HG03457 (cell line): ENCODE measurements at regions not wholly inside any gene's neighbourhood (a gene's known extent, or its start where the extent isn't known, plus 50 kb on each side); places are given as distances from the start of the nearest gene placed in this dataset.
A peak's percentile ranks its signal among the peaks of the same experiment; 100 is the strongest.

Source experiments
- ATAC-seq: cut with Tn5 transposase; IDR thresholded peaks from one replicate; pipeline ENCODE4 v1.9.1; 2021; ENCODE audit warnings: moderate number of reproducible peaks; ENCODE audit not compliant: unreplicated experiment

DNA sequence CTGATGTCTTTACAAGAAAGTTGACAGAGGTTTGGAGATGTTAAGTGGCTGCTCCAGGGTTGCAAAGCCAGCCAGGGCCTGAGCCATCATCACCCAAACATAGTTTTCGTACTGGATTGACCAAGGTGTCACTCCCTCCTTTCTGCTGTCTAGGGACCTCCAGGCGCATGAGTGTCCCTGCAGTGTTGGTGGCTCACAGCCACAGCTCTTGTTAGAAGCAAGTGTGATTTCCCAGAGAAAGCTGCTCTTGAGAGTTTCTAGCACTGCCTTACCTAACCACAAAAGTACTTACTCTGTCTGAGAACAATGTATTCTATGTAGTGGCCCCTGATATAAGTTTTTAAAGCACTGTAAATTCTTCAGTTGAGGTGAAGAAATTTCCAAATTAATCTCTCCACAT lies 144.1 kb downstream of the SOX2 start:
- ATAC-seq, result no peak

DNA sequence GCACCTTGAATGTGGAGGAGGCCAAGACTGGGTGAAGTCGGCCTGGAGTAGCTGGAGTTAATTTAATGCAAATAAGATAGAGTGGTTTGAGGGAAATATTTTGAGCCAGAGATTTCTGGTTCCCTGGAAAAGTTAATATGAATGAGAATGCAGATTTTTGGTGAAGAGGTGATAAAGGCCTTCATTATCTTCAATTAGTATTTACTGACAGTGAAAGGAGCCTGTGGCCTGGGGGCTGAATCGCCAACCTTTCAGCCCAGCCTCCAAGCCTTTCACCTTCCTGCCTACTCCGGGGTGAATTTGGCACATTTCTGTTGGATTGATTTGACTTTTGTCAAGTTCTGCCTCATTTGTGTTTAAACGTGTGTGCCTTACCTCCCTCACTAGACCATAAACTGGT lies 147.8 kb downstream of the SOX2 start:
- no peak for ATAC-seq

DNA sequence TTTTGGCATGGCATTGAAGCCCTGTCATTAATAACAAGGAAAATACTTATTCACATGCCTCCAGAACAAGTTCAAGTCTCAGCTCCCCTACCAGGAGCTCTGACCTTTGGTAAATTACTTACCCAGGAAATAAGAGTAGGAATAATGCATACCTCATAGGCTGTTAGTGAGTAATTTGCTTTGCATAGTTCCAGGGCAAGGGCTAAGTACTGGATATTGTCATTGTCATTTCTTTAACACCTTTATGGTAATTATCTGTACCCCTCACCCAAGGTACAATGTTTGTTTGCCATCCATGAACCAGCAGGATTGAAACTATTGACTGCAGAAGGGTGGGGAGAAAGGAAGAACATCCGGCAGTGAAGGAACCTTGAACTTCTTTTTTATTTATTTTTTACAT lies 148.5 kb downstream of the SOX2 start:
- no peak for ATAC-seq

DNA sequence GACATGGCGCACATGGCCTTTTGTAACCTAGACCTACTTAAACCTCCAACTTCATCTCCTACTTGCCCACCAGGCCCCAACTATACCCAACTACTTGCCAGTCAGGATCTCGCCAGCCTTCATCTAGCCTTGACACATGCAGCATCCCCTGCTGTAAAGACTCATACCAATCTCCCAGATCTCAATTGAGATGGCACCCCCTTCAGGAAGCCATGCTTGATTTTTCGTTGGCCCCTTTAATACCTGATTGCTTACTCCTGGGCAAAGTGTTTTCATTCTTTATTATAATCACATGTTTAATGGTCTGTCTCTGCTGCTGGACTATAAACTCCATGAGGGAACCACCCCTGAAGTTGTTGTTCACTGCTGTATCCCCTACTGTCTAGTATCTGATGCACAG lies 150.8 kb downstream of the SOX2 start:
- no peak for ATAC-seq

DNA sequence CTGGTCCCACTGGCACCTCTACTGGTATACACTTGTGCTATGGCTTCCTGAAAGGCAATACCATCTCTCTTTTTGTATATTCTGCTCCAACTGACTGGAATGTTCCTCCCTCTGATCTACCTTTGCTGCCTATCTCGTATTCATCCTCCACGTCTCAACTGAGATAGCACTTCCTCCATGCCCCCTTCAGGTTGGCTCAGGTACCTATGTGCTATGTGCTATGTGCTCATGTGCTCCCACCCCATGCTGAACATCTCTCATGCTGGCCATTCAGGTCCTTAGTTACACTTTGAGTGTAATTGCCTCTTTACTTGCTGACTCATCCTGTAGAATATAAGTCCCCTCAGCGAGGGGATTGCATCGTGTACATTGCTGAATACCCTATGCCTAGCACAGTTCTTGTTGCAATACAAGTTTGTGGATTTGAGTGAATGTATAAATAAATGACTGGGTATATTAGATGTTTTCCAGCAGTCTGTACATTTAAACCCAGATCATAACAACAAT lies 156.9 kb downstream of the SOX2 start:
- ATAC-seq, result no peak

DNA sequence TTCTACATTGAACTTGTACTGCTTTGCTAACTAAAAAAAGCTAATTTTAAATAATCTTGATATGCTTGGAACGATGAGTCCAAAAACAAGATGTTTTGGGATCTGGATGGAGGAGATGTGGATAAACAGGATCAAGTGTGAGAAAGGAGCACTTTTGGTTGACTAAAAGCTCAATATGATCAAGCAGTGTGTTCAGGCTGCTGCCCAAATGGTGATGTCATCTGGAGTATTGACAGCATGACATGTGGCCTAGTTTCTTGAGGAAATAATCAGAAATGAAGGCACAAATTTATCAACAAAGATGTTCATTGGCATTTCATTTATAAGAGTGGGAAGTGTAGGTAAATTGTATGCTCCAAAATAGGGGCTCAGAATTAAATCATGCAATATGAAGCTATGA lies 161.2 kb downstream of the SOX2 start:
- no peak for ATAC-seq

DNA sequence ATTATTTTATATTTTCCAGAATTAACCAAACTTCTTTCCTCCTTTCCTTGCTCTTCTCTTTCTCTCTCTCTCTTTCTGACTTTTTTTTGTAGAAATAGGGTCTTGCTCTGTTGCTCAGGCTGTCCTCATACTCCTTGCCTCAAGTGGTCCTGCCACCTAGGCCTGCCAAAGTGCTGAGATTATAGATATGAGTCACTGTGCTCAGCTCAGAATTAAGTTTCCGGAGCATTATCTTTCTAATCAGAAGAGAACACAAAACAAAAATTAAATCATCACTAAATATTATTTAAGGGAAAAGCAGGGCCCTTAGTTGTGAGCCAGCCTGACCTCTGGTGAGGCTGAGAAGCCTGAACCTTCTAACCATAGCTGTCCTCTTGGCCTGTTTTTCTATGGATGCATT lies 168.2 kb downstream of the SOX2 start:
- ATAC-seq, result no peak

DNA sequence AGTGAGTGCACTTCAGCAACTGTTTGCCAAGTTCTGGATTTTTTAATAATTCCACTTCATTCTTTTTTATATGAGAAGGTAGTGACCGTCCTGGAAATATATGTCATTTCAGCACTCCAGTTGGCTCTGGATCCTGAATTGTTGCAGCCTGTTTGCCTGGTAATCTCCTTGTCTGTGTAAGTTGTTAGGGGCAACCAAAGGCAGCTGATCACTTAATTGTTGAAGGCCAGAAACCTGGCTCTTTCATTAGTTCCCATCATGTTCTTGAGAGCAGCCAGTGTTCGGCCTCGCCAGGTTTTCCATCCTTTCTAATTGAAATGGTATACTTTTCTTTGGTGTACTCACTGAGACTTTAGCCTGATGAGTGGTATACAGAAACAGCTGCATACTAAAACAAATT lies 168.6 kb downstream of the SOX2 start:
- ATAC-seq, result no peak

DNA sequence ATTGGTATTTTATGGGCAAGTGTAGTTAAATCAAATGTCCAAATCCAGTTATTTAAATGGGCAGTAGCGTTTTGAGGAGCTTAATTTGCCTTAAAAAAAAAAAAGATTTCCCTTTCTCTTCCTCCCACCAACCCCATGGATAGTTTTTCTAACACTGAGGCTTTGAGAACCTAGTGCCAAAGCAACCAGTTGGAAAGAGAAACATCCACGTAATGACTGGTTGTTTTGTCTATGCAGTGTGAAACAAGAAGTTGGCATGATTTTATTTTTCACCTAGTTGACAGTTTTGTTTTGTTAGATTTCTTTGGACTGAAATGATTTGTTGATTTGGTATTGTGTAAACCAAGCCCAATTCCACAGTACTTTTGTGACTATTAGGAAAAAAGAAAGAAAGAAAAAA lies 170.0 kb downstream of the SOX2 start:
- no peak for ATAC-seq

DNA sequence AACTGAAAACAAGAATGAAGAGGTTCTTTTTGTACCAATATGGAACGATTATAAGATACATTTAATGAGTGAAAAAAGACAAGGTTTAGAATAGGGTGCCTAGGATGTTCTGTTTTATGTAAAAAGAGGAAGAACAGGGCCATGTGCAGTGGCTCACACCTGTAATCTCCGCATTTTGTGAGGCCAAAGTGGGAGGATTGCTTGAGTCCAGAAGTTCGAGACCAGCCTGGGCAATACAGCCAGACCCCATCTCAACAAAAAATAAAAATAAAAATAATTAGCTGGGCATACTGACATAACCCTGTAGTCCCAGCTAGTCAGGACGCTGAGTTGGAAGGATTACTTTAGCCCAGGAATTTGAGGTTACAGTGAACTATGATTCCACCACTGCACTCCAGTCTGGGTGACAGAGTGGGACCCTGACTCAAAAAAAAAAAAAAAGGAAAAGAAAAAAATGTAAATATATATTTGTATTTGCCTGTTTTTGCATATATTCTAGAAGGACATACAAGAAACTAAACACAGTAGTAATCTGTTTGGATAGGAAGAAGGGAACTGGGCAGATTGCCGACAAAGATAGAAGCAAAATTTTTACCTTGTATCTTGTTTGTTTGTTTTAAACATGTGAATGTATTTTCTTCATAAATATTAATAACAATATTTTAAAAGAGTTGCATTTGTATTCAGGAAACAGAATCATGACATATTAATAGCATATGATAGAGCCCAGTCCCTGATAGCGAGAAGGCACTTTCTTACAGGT lies 174.3 kb downstream of the SOX2 start:
- ATAC-seq, result no peak

DNA sequence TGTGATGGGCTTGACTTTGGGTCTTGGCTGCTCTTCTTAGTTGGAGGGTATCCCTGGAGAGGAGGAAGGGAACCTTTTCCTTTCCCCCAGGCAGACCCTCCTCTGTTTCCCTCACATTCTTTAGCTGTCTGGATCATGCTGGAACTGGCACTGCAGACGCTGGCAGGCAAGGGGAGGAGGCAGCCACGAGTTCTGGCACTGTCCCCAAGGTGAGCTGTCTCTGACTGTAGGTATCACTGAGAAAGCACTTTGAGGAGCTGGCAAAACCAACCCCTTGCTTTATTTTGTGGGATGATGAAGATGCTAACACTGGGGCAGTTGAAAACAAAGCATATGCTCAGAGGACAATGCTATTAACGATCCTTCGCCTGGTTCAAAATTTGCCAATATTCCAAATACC lies 175.0 kb downstream of the SOX2 start:
- ATAC-seq, result no peak

DNA sequence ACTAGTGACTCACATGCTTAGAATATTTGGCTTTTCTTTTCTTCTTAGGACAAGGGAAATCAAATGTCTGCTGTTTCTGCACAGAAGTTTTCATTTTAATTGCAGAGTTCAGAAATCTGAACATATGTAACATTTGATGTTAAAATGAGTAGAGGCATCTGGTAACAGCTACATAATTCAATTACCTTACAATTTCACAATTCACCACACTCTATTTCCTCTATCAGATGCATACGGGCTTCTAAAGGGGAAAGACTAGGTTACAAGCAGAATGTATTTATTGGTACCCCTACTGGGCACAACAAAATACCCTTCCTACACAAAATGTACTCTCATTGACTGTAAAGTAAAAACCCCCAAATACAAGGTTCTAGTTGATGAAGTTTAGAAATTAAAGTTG lies 176.0 kb downstream of the SOX2 start:
- ATAC-seq, result no peak

DNA sequence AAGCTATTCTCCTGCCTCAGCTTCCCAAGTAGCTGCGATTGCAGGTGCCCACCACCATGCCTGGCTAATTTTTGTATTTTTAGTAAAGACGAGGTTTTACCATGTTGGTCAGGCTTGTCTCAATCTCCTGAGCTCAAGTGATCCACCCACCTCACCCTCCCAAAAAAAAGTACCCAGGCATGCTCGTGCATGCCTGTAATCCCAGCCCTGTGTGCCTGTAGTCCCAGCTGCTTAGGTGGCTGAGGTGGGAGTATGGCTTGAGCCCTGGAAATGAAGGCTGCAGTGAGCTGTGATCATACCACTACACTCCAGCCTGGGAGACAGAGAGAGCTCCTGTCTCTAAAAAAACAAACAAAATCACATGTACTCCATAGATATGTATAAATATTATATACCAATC lies 176.5 kb downstream of the SOX2 start:
- no peak for ATAC-seq

DNA sequence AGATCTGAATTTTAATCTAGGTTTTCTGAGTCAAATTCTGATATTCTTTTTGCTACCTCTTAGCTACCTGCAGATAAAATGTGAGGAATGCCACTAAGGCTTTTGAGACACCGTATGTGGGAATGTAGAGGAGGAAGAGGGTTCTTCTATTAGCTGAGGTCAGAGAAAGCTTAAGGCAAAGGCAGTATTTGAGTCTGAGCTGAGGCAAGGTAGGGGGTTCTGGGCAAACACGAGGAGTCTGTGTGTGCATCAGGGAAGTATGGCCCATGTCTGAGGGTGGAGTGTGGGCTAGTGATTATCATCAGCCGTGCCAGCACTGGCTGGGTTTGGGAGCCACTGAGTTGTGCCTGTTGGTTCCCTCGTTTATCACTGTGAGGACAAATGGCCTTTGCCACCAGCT lies 181.1 kb downstream of the SOX2 start:
- no peak for ATAC-seq

DNA sequence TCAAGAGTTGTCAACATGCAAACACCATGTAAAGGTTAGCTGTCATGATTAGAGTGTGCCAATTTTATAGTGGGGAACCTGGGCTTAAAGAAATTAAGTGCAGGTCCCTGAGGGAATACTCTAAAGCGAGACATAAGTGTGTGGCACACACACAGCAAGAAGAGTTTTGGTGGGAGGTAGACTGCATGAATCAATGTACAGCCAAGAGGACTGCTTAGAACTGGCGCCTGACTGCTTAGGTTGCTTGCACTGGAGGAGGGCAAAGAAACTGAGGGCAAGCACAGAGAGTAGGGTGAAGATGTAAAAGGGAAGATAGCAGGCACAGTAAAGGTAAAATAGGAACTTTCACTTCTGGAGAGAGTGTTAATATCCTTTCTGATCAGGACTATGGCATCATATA lies 184.9 kb downstream of the SOX2 start:
- no peak for ATAC-seq

DNA sequence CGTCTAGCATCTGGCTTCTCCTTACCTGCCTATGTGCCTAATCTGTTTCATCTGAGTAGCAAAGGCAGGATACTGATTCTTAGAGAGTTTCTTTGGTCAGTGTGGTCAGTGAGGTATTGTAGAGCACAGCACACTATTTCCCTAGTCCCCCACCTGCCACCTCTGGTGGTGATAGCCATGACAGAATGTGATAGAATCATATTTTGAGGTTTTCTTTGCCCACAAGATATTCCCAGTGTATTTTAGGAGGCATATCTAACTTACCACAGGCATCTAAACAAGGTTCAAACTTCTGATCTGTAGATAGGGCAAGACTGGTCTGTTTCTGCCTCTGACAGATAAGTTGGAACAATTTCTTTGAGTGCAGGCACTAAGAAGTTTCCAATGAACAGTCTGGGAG lies 188.0 kb downstream of the SOX2 start:
- no peak for ATAC-seq

DNA sequence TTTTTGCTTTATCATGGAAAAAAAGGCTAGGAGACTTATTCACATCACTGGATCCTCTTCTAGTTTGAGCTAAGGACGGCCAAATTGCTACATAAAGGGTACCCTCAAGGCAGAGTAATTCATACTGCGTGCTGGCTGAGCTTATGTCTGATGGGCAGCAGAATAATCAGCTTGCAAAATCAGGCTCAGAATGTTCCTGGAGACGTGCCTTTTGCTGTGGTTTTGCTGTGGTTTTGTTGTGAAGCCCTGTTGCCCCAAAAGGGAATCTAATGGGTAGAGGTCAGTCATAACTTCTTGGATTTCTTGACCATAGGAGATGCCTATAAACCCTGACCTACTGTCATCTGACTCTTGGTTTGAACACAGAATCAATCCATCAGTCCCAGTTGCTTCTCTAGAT lies 189.9 kb downstream of the SOX2 start:
- no peak for ATAC-seq

DNA sequence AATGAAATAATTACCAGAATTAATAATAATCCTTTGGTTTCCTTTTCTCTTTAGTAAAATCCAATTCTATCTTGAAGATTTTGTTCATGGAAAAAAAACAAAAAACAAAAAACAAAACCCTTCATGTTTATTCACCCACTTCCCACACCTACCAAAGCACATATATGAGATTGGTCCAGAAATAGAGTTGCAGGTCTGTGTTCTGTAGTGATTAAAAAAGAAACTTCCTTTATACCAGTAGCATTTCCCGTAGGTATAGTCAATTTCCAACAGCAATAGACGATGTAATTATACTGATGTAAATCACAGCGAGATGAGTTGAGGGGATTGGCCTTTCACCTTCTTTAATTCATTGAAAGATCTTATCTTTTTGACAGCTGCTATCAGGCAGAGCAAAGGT lies 194.6 kb downstream of the SOX2 start:
- ATAC-seq, result peak; percentile 55

DNA sequence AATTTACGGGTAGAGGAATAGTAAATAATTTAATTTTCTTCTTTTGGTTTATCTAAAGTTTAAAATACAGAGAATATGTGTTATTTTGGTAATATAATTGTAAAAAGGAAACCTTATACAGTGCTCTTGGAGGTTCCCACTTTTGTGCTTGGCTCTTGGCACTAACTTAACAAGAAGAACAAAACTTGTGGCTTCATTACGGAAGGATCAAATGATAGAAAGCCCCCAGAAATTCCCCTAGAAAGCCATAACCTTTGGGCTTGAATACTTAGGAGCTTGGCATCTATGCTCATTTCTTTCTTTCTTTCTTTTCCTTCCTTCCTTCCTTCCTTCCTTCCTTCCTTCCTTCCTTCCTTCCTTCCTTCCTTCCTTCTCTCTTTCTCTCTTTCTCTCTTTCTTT lies 197.5 kb downstream of the SOX2 start:
- ATAC-seq, result no peak

DNA sequence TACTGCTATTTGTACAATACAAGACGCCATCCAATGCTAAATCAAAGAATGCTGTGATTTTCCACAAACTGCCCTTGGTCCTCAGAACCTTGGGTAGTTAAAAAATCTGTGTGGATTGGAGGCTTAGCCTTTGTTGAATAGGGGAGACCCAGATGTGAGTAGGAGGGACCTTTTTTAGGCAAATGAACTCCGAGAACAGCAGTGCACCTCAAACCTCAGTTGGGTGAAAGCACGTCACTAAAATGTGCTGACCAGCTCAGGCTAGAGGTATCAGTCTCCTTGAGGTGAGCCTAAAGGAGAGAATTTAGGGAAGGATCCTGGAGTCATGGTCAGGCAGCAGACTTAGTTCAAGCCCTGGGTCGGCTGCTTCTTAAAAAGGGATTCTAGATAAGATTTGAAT lies 200.7 kb downstream of the SOX2 start:
- ATAC-seq, result no peak

DNA sequence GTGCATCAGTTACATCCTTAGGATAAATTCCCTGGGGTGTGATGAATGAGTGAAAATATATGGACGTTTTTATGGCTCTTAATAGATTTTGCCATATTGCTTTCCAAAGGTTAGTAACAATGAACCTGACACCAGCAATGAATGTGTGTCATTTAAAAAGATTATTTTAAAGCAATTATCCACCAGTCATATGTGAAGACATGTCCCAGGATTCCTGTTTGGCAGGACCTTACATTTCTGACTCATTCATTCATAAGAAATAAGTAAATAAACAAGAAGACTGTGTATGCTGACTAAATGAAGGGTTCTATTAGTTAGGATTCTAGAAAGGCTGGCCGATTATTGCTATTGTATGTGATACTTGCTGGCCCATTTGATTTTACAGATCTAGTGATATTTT lies 201.5 kb downstream of the SOX2 start:
- ATAC-seq, result no peak

DNA sequence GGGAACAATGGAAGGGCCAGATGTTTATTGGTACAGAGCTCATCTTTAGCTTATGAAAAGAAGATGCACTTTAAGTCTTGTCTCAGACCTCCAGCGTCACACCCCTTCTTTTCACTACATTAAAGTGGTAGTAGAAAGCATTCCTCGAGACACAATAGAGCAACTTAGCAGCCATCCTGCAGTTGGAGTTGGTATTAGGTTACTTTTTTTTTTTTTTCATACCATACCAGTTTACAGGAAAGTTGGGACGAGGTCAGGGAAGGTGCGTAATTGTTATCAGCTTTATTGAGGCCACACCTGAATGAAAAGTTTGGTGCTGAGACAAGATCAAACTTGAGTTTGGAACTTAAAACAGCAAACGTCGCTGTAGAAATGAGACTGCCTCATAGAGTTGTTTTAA lies 203.8 kb downstream of the SOX2 start:
- ATAC-seq, result no peak

DNA sequence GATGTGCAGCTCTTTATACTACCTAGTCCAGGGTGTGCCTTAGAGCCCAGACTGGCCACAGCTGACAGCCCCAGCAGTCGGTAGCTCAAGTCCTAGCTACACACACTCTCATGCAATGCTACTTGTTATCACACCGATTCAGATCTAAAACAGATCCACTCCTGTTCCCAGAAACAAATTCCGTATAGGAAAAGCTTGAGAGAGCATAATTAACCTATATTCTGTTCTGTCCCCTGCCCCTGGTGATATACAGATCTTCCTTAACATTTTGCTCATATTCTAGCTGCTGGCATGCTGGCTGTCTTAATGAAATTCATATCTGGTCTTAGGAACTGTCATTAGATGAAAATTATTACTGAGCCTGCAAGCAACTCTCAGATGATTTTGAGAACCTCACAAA lies 204.3 kb downstream of the SOX2 start:
- no peak for ATAC-seq
